Neural cell (in vitro differentiated cells): ENCODE measurements at regions not wholly inside any gene's neighbourhood (a gene's known extent, or its start where the extent isn't known, plus 50 kb on each side); places are given as distances from the start of the nearest gene placed in this dataset.

ENCODE experiments used
- H2AFZ ChIP-seq: fragments of 200-600, 300-800 bp; sonication (generic), shearing (Covaris generic); 2 replicates; pipeline ENCODE4 v1.6.0; 2014; ENCODE audit warnings: low read depth, mild to moderate bottlenecking, antibody characterized with exemption, low read length, moderate library complexity
- H3F3A ChIP-seq: fragments of 200-600 bp; shearing (Covaris generic); 2 replicates; pipeline ENCODE4 v1.6.1; 2016; ENCODE audit warnings: mild to moderate bottlenecking, moderate library complexity, mixed read lengths, antibody characterized with exemption, low read length; ENCODE audit not compliant: insufficient read depth, poor library complexity, severe bottlenecking
- H3K27ac ChIP-seq: fragments of 200-600, 300-800 bp; sonication (generic), shearing (Covaris generic); 2 replicates; pipeline ENCODE4 v1.5.1; 2014; ENCODE audit warnings: mild to moderate bottlenecking, low read length, moderate library complexity
- H3K27me3 ChIP-seq: fragments of 300-800, 200-600 bp; sonication (generic), shearing (Covaris generic); 2 replicates; pipeline ENCODE4 v1.6.0; 2014; ENCODE audit warnings: mild to moderate bottlenecking, low read depth, low read length, moderate library complexity; ENCODE audit not compliant: insufficient read depth
- H3K36me3 ChIP-seq: fragments of 300-800, 200-600 bp; sonication (generic), shearing (Covaris generic); 2 replicates; pipeline ENCODE4 v1.5.1; 2014; ENCODE audit warnings: mild to moderate bottlenecking, antibody characterized with exemption, low read length, moderate library complexity; ENCODE audit not compliant: insufficient read depth
- H3K4me2 ChIP-seq: fragments of 300-800, 200-600 bp; sonication (generic), shearing (Covaris generic); 2 replicates; pipeline ENCODE4 v1.6.0; 2014; ENCODE audit warnings: mild to moderate bottlenecking, low read length
- H3K4me3 ChIP-seq: fragments of 300-800, 200-600 bp; sonication (generic), shearing (Covaris generic); 2 replicates; pipeline ENCODE4 v1.5.1; 2014; ENCODE audit warnings: mild to moderate bottlenecking, low read length, moderate library complexity
- H3K79me2 ChIP-seq: fragments of 200-600 bp; shearing (Covaris generic); replicated peaks from 2 replicates; pipeline ENCODE4 v1.6.0; 2014; ENCODE audit warnings: mild to moderate bottlenecking, low read length, moderate library complexity; ENCODE audit not compliant: insufficient read depth
- H3K9ac ChIP-seq: fragments of 300-800, 200-600 bp; sonication (generic), shearing (Covaris generic); 2 replicates; pipeline ENCODE4 v1.6.1; 2016; ENCODE audit warnings: mild to moderate bottlenecking, low read length, mixed read lengths
- H3K9me2 ChIP-seq: fragments of 200-600 bp; shearing (Covaris generic); 2 replicates; pipeline ENCODE4 v1.6.1; 2016; ENCODE audit warnings: mild to moderate bottlenecking, low read length, mixed read lengths; ENCODE audit not compliant: insufficient read depth
- H3K9me3 ChIP-seq: fragments of 200-600, 300-800 bp; sonication (generic), shearing (Covaris generic); 2 replicates; pipeline ENCODE4 v1.6.1; 2016; ENCODE audit warnings: mild to moderate bottlenecking, mixed run types, low read length, moderate library complexity, mixed read lengths
- H4K20me1 ChIP-seq: fragments of 200-600 bp; shearing (Covaris generic); 2 replicates; pipeline ENCODE4 v1.6.1; 2016; ENCODE audit warnings: mild to moderate bottlenecking, mixed run types; ENCODE audit not compliant: insufficient read depth
- EP300 ChIP-seq: fragments of 450-650 bp; conservative IDR thresholded peaks from 2 replicates; pipeline ENCODE4 v1.6.1; 2014; ENCODE audit warnings: antibody characterized with exemption, mild to moderate bottlenecking, moderate library complexity; ENCODE audit not compliant: poor library complexity, severe bottlenecking
- EZH2 ChIP-seq: fragments of 200-600, 300-800 bp; shearing (Covaris generic), sonication (generic); IDR thresholded peaks from 2 replicates; pipeline ENCODE4 v1.6.1; 2014; ENCODE audit warnings: antibody characterized with exemption, low read length, borderline replicate concordance, mild to moderate bottlenecking; ENCODE audit not compliant: insufficient read depth, poor library complexity, severe bottlenecking
- MXI1 ChIP-seq: fragments of 450-650 bp; conservative IDR thresholded peaks from 2 replicates; pipeline ENCODE4 v1.6.1; 2014; ENCODE audit warnings: antibody characterized with exemption, mild to moderate bottlenecking; ENCODE audit not compliant: poor library complexity, severe bottlenecking
- POLR2AphosphoS5 ChIP-seq: IDR thresholded peaks from 2 replicates; pipeline ENCODE4 v1.6.1; 2012
- RAD21 ChIP-seq: fragments of 450-650 bp; conservative IDR thresholded peaks from 2 replicates; pipeline ENCODE4 v1.6.1; 2014; ENCODE audit warnings: antibody characterized with exemption, mild to moderate bottlenecking, moderate library complexity
- SMC3 ChIP-seq: fragments of 450-650 bp; conservative IDR thresholded peaks from 2 replicates; pipeline ENCODE4 v1.6.1; 2014; ENCODE audit warnings: antibody characterized with exemption, mild to moderate bottlenecking, moderate library complexity; ENCODE audit not compliant: poor library complexity
- TAF1 ChIP-seq: IDR thresholded peaks from 2 replicates; pipeline ENCODE4 v1.6.1; 2012; ENCODE audit warnings: low read depth
- TF ChIP-seq, protein P1 (sequence below): fragments of 450-650 bp; IDR thresholded peaks from 2 replicates; pipeline ENCODE4 v1.5.1; 2014; ENCODE audit warnings: antibody characterized with exemption, mild to moderate bottlenecking, moderate library complexity; ENCODE audit not compliant: poor library complexity, severe bottlenecking
- TF ChIP-seq, protein P2 (sequence below): IDR thresholded peaks from 2 replicates; pipeline ENCODE4 v1.6.1; 2012; ENCODE audit warnings: borderline replicate concordance

DNA sequence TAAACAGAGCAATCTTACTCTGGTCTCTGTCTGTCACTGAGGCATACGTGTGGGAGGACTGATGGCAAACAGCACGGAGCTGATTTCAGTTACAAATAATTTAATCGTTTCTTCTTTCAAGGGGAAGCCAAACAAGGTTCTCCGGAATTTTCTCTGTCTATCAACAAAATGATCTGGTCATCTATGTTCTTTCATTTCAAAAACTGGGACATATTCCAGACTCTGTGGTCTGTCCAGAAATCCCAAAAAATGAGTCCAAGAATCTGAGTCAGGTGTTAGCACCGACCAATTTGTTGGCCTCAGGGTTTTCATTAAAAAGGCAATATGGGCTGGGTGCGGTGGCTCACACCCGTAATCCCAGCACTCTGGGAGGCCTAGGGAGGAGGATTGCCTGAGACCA is 69.9 kb upstream of the ZNF608 start:
- Histone ChIP-seq H3K79me2 (no peaks in the 10 kb centered on the region), H3K9ac (no peak overlapping the region), H3K4me2 (no peak overlapping the region), H3K9me3 (no peaks in the 10 kb centered on the region), H3K27ac (no peak overlapping the region), H3K36me3 (no peaks in the 10 kb centered on the region), H3F3A (no peaks in the 10 kb centered on the region), H3K9me2 (no peaks in the 10 kb centered on the region), H3K27me3 (no peaks in the 10 kb centered on the region), H4K20me1 (no peaks in the 10 kb centered on the region), H2AFZ (no peak overlapping the region), H3K4me3 (no peak overlapping the region)
- TF ChIP-seq, protein P1, sequence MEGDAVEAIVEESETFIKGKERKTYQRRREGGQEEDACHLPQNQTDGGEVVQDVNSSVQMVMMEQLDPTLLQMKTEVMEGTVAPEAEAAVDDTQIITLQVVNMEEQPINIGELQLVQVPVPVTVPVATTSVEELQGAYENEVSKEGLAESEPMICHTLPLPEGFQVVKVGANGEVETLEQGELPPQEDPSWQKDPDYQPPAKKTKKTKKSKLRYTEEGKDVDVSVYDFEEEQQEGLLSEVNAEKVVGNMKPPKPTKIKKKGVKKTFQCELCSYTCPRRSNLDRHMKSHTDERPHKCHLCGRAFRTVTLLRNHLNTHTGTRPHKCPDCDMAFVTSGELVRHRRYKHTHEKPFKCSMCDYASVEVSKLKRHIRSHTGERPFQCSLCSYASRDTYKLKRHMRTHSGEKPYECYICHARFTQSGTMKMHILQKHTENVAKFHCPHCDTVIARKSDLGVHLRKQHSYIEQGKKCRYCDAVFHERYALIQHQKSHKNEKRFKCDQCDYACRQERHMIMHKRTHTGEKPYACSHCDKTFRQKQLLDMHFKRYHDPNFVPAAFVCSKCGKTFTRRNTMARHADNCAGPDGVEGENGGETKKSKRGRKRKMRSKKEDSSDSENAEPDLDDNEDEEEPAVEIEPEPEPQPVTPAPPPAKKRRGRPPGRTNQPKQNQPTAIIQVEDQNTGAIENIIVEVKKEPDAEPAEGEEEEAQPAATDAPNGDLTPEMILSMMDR: no peak
- TF ChIP-seq POLR2AphosphoS5 (no peak), SMC3 (no peak), TAF1 (no peak), MXI1 (no peak), EZH2 (no peak), RAD21 (no peak), EP300 (no peak)
- TF ChIP-seq, protein P2, sequence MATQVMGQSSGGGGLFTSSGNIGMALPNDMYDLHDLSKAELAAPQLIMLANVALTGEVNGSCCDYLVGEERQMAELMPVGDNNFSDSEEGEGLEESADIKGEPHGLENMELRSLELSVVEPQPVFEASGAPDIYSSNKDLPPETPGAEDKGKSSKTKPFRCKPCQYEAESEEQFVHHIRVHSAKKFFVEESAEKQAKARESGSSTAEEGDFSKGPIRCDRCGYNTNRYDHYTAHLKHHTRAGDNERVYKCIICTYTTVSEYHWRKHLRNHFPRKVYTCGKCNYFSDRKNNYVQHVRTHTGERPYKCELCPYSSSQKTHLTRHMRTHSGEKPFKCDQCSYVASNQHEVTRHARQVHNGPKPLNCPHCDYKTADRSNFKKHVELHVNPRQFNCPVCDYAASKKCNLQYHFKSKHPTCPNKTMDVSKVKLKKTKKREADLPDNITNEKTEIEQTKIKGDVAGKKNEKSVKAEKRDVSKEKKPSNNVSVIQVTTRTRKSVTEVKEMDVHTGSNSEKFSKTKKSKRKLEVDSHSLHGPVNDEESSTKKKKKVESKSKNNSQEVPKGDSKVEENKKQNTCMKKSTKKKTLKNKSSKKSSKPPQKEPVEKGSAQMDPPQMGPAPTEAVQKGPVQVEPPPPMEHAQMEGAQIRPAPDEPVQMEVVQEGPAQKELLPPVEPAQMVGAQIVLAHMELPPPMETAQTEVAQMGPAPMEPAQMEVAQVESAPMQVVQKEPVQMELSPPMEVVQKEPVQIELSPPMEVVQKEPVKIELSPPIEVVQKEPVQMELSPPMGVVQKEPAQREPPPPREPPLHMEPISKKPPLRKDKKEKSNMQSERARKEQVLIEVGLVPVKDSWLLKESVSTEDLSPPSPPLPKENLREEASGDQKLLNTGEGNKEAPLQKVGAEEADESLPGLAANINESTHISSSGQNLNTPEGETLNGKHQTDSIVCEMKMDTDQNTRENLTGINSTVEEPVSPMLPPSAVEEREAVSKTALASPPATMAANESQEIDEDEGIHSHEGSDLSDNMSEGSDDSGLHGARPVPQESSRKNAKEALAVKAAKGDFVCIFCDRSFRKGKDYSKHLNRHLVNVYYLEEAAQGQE: no peak

DNA sequence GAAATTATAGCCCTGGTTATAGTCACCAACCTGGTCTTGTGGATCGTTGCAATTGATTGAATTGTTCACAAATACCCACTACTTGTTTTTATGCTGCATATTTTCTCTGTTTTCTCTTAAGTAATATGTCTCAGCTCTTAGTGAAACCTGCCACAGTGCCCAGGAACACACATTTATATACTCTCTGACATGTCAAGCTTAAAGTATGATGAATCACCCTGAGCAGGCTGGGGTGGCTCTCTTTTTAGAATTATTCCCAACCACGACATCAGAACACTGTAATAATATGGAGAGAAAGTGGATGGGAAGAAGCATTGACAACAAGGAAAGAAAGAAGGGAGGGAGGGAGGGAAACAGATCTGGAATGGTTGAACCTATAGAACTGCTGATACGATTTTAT is 72.8 kb upstream of the ZNF608 start:
- no peaks in the 10 kb centered on the region for H3K36me3 ChIP-seq
- TF ChIP-seq EZH2 (no peak), POLR2AphosphoS5 (no peak), MXI1 (no peak), RAD21 (no peak), TAF1 (no peak), SMC3 (no peak)
- TF ChIP-seq, protein P2: no peak

More for the DNA sequence above, 72.8 kb upstream of the ZNF608 start:
- H3K9ac ChIP-seq: no peak overlapping the region
- H3K4me2 ChIP-seq: no peak overlapping the region
- no peaks in the 10 kb centered on the region for H3F3A ChIP-seq
- no peaks in the 10 kb centered on the region for H4K20me1 ChIP-seq
- H3K9me2 ChIP-seq: no peaks in the 10 kb centered on the region
- no peak overlapping the region for H3K4me3 ChIP-seq
- no peaks in the 10 kb centered on the region for H3K79me2 ChIP-seq
- H3K9me3 ChIP-seq: no peaks in the 10 kb centered on the region
- no peak overlapping the region for H2AFZ ChIP-seq
- no peak overlapping the region for H3K27ac ChIP-seq
- H3K27me3 ChIP-seq: no peaks in the 10 kb centered on the region
